GM19467 (cell line): ENCODE measurements at regions not wholly inside any gene's neighbourhood (a gene's known extent, or its start where the extent isn't known, plus 50 kb on each side); places are given as distances from the start of the nearest gene placed in this dataset.
"Not testable (repeated sequence)": the region's sequence is repeated elsewhere in the genome, so short reads cannot be mapped to it uniquely, and the experiment has no call there.

Experiments used
- ATAC-seq: cut with Tn5 transposase; IDR thresholded peaks from one replicate; pipeline ENCODE4 v1.9.1; 2021; ENCODE audit warnings: mild to moderate bottlenecking, moderate library complexity; ENCODE audit not compliant: unreplicated experiment

GRCh38 chr5:33138145-33138544 is 302.6 kb upstream of the TARS1 start:
- not testable (repeated sequence) for ATAC-seq

- no peak for ATAC-seq
These were observed 297.2 kb upstream of the TARS1 start for GRCh38 chr5:33143405-33144123.

GRCh38 chr5:33146881-33147280 is 293.9 kb upstream of the TARS1 start:
- ATAC-seq, result no peak

- ATAC-seq, result no peak
These were observed 292.7 kb upstream of the TARS1 start for GRCh38 chr5:33148076-33148513.

GRCh38 chr5:33153372-33153771 is 287.4 kb upstream of the TARS1 start:
- ATAC-seq, result no peak

- no peak for ATAC-seq
These were observed 286.9 kb upstream of the TARS1 start for GRCh38 chr5:33153831-33154230.

- ATAC-seq, result no peak
These were observed 279.9 kb upstream of the TARS1 start for GRCh38 chr5:33160871-33161270.

- no peak for ATAC-seq
These were observed 279.3 kb upstream of the TARS1 start for GRCh38 chr5:33161421-33161820.

- no peak for ATAC-seq
These were observed 278.7 kb upstream of the TARS1 start for GRCh38 chr5:33162057-33162456.

GRCh38 chr5:33166522-33166921 is 274.2 kb upstream of the TARS1 start:
- no peak for ATAC-seq

GRCh38 chr5:33166948-33167347 is 273.8 kb upstream of the TARS1 start:
- ATAC-seq, result no peak

- no peak for ATAC-seq
These were observed 273.2 kb upstream of the TARS1 start for GRCh38 chr5:33167541-33167940.

GRCh38 chr5:33170411-33170810 is 270.4 kb upstream of the TARS1 start:
- ATAC-seq, result no peak

- no peak for ATAC-seq
These were observed 266.4 kb upstream of the TARS1 start for GRCh38 chr5:33174383-33174782.

- ATAC-seq, result no peak
These were observed 261.5 kb upstream of the TARS1 start for GRCh38 chr5:33179301-33179700.

GRCh38 chr5:33180900-33181299 is 259.9 kb upstream of the TARS1 start:
- no peak for ATAC-seq

GRCh38 chr5:33182986-33183385 is 257.8 kb upstream of the TARS1 start:
- ATAC-seq, result no peak

GRCh38 chr5:33184367-33184766 is 256.4 kb upstream of the TARS1 start:
- no peak for ATAC-seq

GRCh38 chr5:33188089-33188488 is 252.7 kb upstream of the TARS1 start:
- ATAC-seq, result no peak

GRCh38 chr5:33194914-33195313 is 245.9 kb upstream of the TARS1 start:
- ATAC-seq, result no peak

- ATAC-seq, result no peak
These were observed 245.2 kb upstream of the TARS1 start for GRCh38 chr5:33195431-33196165.

GRCh38 chr5:33198836-33199235 is 241.9 kb upstream of the TARS1 start:
- ATAC-seq, result no peak
